ENCODE measurements at regions not wholly inside any gene's neighbourhood (a gene's known extent, or its start where the extent isn't known, plus 50 kb on each side); places are given as distances from the start of the nearest gene placed in this dataset.

DNA sequence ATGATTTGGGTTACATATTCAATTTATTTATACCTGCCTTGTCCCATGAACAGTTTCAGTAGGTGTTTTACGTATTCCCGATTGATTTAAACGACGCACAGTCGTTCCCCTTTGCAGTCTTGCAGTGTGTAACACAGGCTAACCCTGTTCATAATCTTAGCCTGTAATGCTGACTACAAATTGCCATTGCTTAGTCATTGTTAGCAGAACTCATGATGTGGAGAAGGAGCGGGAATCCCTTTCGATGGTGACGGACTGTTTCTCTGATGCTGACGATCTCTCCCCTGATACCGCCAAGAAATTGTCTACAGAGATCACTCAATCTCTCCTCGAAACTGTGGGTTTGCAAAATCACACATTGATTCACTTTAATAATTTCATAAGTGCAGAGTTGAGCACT lies 93.2 kb downstream of the MRPL36 start:
- TF ChIP-seq, protein P1, sequence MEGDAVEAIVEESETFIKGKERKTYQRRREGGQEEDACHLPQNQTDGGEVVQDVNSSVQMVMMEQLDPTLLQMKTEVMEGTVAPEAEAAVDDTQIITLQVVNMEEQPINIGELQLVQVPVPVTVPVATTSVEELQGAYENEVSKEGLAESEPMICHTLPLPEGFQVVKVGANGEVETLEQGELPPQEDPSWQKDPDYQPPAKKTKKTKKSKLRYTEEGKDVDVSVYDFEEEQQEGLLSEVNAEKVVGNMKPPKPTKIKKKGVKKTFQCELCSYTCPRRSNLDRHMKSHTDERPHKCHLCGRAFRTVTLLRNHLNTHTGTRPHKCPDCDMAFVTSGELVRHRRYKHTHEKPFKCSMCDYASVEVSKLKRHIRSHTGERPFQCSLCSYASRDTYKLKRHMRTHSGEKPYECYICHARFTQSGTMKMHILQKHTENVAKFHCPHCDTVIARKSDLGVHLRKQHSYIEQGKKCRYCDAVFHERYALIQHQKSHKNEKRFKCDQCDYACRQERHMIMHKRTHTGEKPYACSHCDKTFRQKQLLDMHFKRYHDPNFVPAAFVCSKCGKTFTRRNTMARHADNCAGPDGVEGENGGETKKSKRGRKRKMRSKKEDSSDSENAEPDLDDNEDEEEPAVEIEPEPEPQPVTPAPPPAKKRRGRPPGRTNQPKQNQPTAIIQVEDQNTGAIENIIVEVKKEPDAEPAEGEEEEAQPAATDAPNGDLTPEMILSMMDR (IDR thresholded peaks at IDR 0.05; ENCODE audit: low read length): no peak
- TF ChIP-seq EZH2 (optimal IDR thresholded peaks at IDR 0.05; ENCODE audit: low read depth, low read length) (no peak), EZH2phosphoT487 (IDR thresholded peaks at IDR 0.05; ENCODE audit: low read length) (no peak)
